Neuronal stem cell (in vitro differentiated cells): ENCODE measurements at regions not wholly inside any gene's neighbourhood (a gene's known extent, or its start where the extent isn't known, plus 50 kb on each side); places are given as distances from the start of the nearest gene placed in this dataset.

Source experiments
- DNase-seq: peaks from one replicate; pipeline ENCODE4 v3.0.0-alpha.2; 2013; ENCODE audit warnings: low spot score
- H2AFZ ChIP-seq: one replicate; pipeline ENCODE4 v1.6.1; 2013; ENCODE audit warnings: mild to moderate bottlenecking, low read length, inconsistent platforms
- H2AK5ac ChIP-seq: 2 replicates; pipeline ENCODE4 v1.6.1; 2013; ENCODE audit warnings: low read depth, mild to moderate bottlenecking, inconsistent platforms, low read length, moderate library complexity, mixed read lengths
- H2BK120ac ChIP-seq: 2 replicates; pipeline ENCODE4 v1.6.1; 2013; ENCODE audit warnings: low read depth, mild to moderate bottlenecking, inconsistent platforms, low read length, moderate library complexity, mixed read lengths
- H2BK12ac ChIP-seq: one replicate; pipeline ENCODE4 v1.6.1; 2013; ENCODE audit warnings: low read length, inconsistent platforms
- H2BK15ac ChIP-seq: 2 replicates; pipeline ENCODE4 v1.6.1; 2013; ENCODE audit warnings: mild to moderate bottlenecking, low read length, inconsistent platforms, mixed read lengths
- H2BK5ac ChIP-seq: one replicate; pipeline ENCODE4 v1.6.1; 2013; ENCODE audit warnings: inconsistent platforms, mild to moderate bottlenecking, low read length, moderate library complexity
- H3K14ac ChIP-seq: one replicate; pipeline ENCODE4 v1.6.1; 2013; ENCODE audit warnings: low read length, inconsistent platforms
- H3K18ac ChIP-seq: 2 replicates; pipeline ENCODE4 v1.6.1; 2013; ENCODE audit warnings: low read length, inconsistent platforms
- H3K23ac ChIP-seq: 2 replicates; pipeline ENCODE4 v1.6.1; 2013; ENCODE audit warnings: low read depth, mild to moderate bottlenecking, mixed read lengths, low read length, inconsistent platforms; ENCODE audit not compliant: poor library complexity
- H3K27ac ChIP-seq: replicated peaks from 3 replicates; pipeline ENCODE4 v1.5.1; 2013; ENCODE audit warnings: low read length, inconsistent platforms
- H3K27me3 ChIP-seq, 3 experiments: 2 replicates each; pipeline ENCODE4 v1.6.1; 2013; ENCODE audit warnings: low read length in 3 of 3, mild to moderate bottlenecking in 2 of 3, inconsistent platforms in 1 of 3, low read depth in 1 of 3, mixed read lengths in 1 of 3, moderate library complexity in 1 of 3; ENCODE audit not compliant: control insufficient read depth in 3 of 3, insufficient read depth in 3 of 3
- H3K36me3 ChIP-seq, 2 donors: replicated peaks in 1 of 2; 2 replicates each; pipeline ENCODE4 v1.6.1; 2013; ENCODE audit warnings: low read length in 2 of 2; ENCODE audit not compliant: control insufficient read depth in 2 of 2, insufficient read depth in 2 of 2
- H3K4ac ChIP-seq: 2 replicates; pipeline ENCODE4 v1.6.1; 2013; ENCODE audit warnings: inconsistent platforms, mild to moderate bottlenecking, low read length, moderate library complexity
- H3K4me1 ChIP-seq, 2 donors: 1 replicate in 1 of 2; 2 replicates in 1 of 2; pipeline ENCODE4 v1.6.1; 2013; ENCODE audit warnings: low read length in 2 of 2, low read depth in 1 of 2; ENCODE audit not compliant: control insufficient read depth in 2 of 2, insufficient read depth in 1 of 2
- H3K4me2 ChIP-seq: one replicate; pipeline ENCODE4 v1.6.1; 2013; ENCODE audit warnings: mild to moderate bottlenecking, low read length, inconsistent platforms; ENCODE audit not compliant: insufficient read depth, poor library complexity, severe bottlenecking
- H3K4me3 ChIP-seq, 2 donors: 2 replicates each; pipeline ENCODE4 v1.5.1; 2013; ENCODE audit warnings: low read length in 2 of 2, mild to moderate bottlenecking in 2 of 2, inconsistent platforms in 1 of 2, moderate library complexity in 1 of 2
- H3K79me1 ChIP-seq: one replicate; pipeline ENCODE4 v1.6.1; 2013; ENCODE audit warnings: low read depth, mild to moderate bottlenecking, inconsistent platforms, low read length, moderate library complexity
- H3K9ac ChIP-seq: one replicate; pipeline ENCODE4 v1.6.1; 2013; ENCODE audit warnings: mild to moderate bottlenecking, low read depth, low read length, inconsistent platforms; ENCODE audit not compliant: poor library complexity
- H3K9me3 ChIP-seq, 2 donors: replicated peaks in 1 of 2; 2 replicates each; pipeline versions ENCODE3 to v1.6.1; 2013; ENCODE audit warnings: low read length in 2 of 2, mild to moderate bottlenecking in 2 of 2, inconsistent platforms in 1 of 2, low read depth in 1 of 2, mixed read lengths in 1 of 2, moderate library complexity in 1 of 2; ENCODE audit not compliant: control insufficient read depth in 2 of 2, insufficient read depth in 1 of 2
- H4K8ac ChIP-seq: one replicate; pipeline ENCODE4 v1.6.1; 2013; ENCODE audit warnings: low read depth, mild to moderate bottlenecking, inconsistent platforms, low read length, moderate library complexity
- H4K91ac ChIP-seq: one replicate; pipeline ENCODE4 v1.6.1; 2013; ENCODE audit warnings: low read length, low read depth, mild to moderate bottlenecking, inconsistent platforms; ENCODE audit not compliant: poor library complexity
- WGBS, 2 donors: extraction: QIAGEN DNeasy Blood & Tissue Kit; methylation state at CpG; one replicate each; pipeline ENCODE4 v1.1.7; 2013; ENCODE audit warnings: missing lambda C conversion rate in 2 of 2, mixed read lengths in 1 of 2; ENCODE audit not compliant: insufficient read length in 2 of 2, insufficient replicate concordance in 1 of 2; ENCODE audit errors: extremely low coverage in 2 of 2; 5-methylcytosine and 5-hydroxymethylcytosine counted together

DNA sequence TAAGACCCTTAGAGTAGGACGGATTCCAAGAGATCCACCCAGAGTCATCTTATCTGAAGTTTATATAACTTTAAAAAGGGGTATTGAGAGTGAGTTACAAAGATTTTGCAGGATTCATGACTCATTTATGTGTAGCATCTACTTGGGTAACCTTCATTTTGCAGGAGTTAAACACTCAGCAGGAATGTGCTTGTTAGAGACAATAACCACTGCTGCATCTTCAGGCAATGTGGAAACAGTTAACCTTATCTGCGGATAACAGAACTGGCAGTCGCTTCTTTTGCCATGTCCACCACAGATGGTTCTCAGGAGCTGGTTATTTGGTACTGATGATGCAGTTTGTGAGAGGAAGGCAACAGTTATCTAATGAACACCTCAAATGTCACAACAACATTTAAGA lies 417.9 kb upstream of the DDI1 start:
- Histone ChIP-seq H3K27ac (no peak overlapping the region), H2BK15ac (no peak overlapping the region), H4K91ac (no peak overlapping the region), H4K8ac (no peak overlapping the region), H3K23ac (no peak overlapping the region), H3K9ac (no peak overlapping the region), H2AFZ (no peak overlapping the region), H3K4me3 (no peak overlapping the region), H3K4ac (no peak overlapping the region), H3K14ac (no peak overlapping the region), H2AK5ac (no peak overlapping the region), H3K27me3 (no peaks in the 10 kb centered on the region), H3K79me1 (no peaks in the 10 kb centered on the region), H3K4me2 (no peak overlapping the region), H2BK5ac (no peak overlapping the region), H3K18ac (no peak overlapping the region), H2BK120ac (no peak overlapping the region), H3K36me3 (no peaks in the 10 kb centered on the region), H2BK12ac (no peak overlapping the region), H3K4me1 (no peaks in the 10 kb centered on the region), H3K9me3 (no peaks in the 10 kb centered on the region)
- WGBS, 2 donors, result no CpG with 5 or more reads among the region's 3 CpGs
- no peak for DNase-seq

DNA sequence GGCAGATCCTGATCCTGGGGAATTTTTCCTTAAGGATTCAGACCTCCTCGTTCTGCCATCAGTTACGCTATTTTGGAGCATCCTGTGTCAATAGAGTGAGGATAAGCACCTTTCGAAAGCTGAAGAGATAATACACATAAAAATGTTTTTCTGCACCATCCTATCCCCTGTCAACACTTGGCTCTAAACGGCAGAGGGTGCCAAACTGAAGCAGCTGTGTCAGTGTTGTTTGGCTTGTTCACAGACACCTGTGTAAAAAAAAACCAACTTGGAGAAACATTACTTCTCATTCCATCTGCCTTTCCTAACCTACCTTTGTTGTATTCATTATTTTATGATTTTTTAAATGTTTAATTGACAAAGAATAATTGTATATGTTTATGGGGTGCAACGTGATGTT lies 417.0 kb upstream of the DDI1 start:
- H3K23ac ChIP-seq, result no peak overlapping the region
- no peak for DNase-seq

DNA sequence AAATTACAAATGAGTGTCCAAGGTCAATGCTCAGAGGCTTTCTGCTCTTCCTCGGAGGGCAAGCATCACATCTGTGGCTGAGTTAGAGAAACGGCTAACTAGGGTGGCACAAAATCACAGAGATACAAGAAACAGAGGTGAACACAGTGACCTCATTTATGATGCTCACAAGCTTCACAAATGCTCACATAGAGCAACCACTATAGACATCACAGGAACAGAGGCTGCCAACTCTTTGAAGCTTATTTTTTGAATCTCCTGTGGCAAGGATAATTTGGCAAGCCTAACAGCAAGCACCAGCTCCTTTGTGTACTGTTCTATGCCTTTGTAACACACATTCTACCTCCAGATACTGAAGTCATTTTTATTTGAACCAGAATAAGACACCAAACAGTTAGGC lies 416.5 kb upstream of the DDI1 start:
- Histone ChIP-seq H4K8ac (no peak overlapping the region), H3K4me2 (no peak overlapping the region), H4K91ac (no peak overlapping the region), H2BK120ac (no peak overlapping the region), H3K4me3 (no peak overlapping the region), H3K23ac (no peak overlapping the region), H2BK12ac (no peak overlapping the region), H3K79me1 (no peaks in the 10 kb centered on the region), H3K27ac (no peak overlapping the region), H3K18ac (no peak overlapping the region), H2BK5ac (no peak overlapping the region), H2BK15ac (no peak overlapping the region), H3K9ac (no peak overlapping the region), H2AFZ (no peak overlapping the region), H3K4me1 (peaks cover 0 to under 1% of the 10 kb centered on the region in 2 donors), H3K14ac (no peak overlapping the region), H3K4ac (no peak overlapping the region), H3K36me3 (no peaks in the 10 kb centered on the region), H2AK5ac (no peak overlapping the region), H3K27me3 (no peaks in the 10 kb centered on the region), H3K9me3 (no peaks in the 10 kb centered on the region)
- no peak for DNase-seq
- whole genome bisulfite sequencing, 2 donors, result no CpG with 5 or more reads among the region's 2 CpGs

More for the DNA sequence above, 417.0 kb upstream of the DDI1 start:
- Histone ChIP-seq H2BK5ac (no peak overlapping the region), H3K9ac (no peak overlapping the region), H3K18ac (no peak overlapping the region), H3K4ac (no peak overlapping the region), H3K27ac (no peak overlapping the region), H3K36me3 (no peaks in the 10 kb centered on the region), H2BK120ac (no peak overlapping the region), H2BK15ac (no peak overlapping the region), H3K27me3 (no peaks in the 10 kb centered on the region), H4K91ac (no peak overlapping the region), H3K14ac (no peak overlapping the region), H3K4me2 (peak overlapping the region; percentile 11), H3K9me3 (no peaks in the 10 kb centered on the region), H2BK12ac (no peak overlapping the region), H4K8ac (no peak overlapping the region), H3K79me1 (no peaks in the 10 kb centered on the region), H2AFZ (no peak overlapping the region), H3K4me3 (no peak overlapping the region), H3K4me1 (no peaks in the 10 kb centered on the region), H2AK5ac (no peak overlapping the region)
- WGBS, 2 donors, result no CpG with 5 or more reads among the region's 5 CpGs

DNA sequence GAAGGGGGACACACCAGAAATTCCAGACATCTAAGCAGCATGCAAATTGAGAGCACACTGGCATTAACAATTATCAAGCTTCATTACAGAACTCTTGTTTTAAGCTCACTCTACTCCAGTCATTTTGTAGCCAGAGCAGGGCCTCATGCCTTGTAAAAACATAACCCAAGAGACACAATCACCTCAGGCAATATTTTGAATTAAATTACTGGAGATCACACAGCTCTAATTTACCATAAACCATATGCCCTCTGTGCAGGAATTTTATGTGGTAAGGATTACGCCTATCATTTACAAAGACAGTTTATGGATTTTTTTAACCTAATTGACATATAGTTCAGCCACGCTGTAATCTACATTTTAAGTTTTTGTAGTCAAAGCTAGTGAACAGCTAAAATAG lies 414.1 kb upstream of the DDI1 start:
- Histone ChIP-seq H3K27me3 (no peaks in the 10 kb centered on the region), H3K27ac (no peak overlapping the region), H3K9ac (no peak overlapping the region), H3K4me3 (no peak overlapping the region), H3K79me1 (no peaks in the 10 kb centered on the region), H2AK5ac (no peak overlapping the region), H3K23ac (no peak overlapping the region), H2AFZ (no peak overlapping the region), H2BK15ac (no peak overlapping the region), H3K14ac (no peak overlapping the region), H3K4me2 (no peak overlapping the region), H3K9me3 (no peaks in the 10 kb centered on the region), H2BK12ac (no peak overlapping the region), H3K4me1 (peaks cover 0 to 4% of the 10 kb centered on the region in 2 donors), H4K8ac (no peak overlapping the region), H3K36me3 (no peaks in the 10 kb centered on the region), H3K4ac (no peak overlapping the region), H3K18ac (no peak overlapping the region), H2BK120ac (no peak overlapping the region), H4K91ac (no peak overlapping the region), H2BK5ac (no peak overlapping the region)
- no peak for DNase-seq
- no CpG with 5 or more reads among the region's 2 CpGs for WGBS, 2 donors
